PC-3 (cell line): ENCODE measurements at regions not wholly inside any gene's neighbourhood (a gene's known extent, or its start where the extent isn't known, plus 50 kb on each side); places are given as distances from the start of the nearest gene placed in this dataset.

Source experiments
- ATAC-seq: fragments of 200-7000 bp; cut with Tn5 transposase; 2 replicates; pipeline ENCODE4 v1.9.1; 2020; ENCODE audit warnings: mild to moderate bottlenecking, moderate library complexity
- BruUV-seq: library from RNA; stranded (reverse); fragments of 400-500 nt; replicated peaks from 2 replicates; lab custom pipeline; 2021; lab: Mats Ljungman, UMichigan
- CTCF ChIA-PET: fragments of 300-600 bp; sonication (Branson Sonifier 250); formaldehyde crosslinking; loops from one replicate; lab custom pipeline; 2022; ENCODE audit warnings: antibody characterized with exemption; lab: Charles Lee
- POLR2A ChIA-PET: fragments of 300-600 bp; sonication (Branson Sonifier 250); formaldehyde crosslinking; loops from one replicate; lab custom pipeline; 2022; ENCODE audit warnings: antibody characterized with exemption; ENCODE audit not compliant: unreplicated experiment; lab: Charles Lee
- DNase-seq: peaks from one replicate; pipeline ENCODE4 v3.0.0-alpha.2; 2015
- H2AFZ ChIP-seq: fragments of 300-600 bp; sonication (generic); 2 replicates; pipeline ENCODE4 v1.6.0; 2016; ENCODE audit warnings: antibody characterized with exemption, low read length
- H3F3A ChIP-seq: fragments of 300-600 bp; sonication (generic); one replicate; pipeline ENCODE4 v1.6.0; 2017; ENCODE audit warnings: antibody characterized with exemption, low read length, control low read depth, mild to moderate bottlenecking; ENCODE audit not compliant: unreplicated experiment
- H3K27ac ChIP-seq: fragments of 300-600 bp; sonication (generic); 2 replicates; pipeline ENCODE4 v1.5.1; 2016; ENCODE audit warnings: mild to moderate bottlenecking, low read length
- H3K27me3 ChIP-seq: fragments of 300-600 bp; sonication (generic); 2 replicates; pipeline ENCODE4 v1.6.1; 2016; ENCODE audit warnings: low read length, mixed read lengths
- H3K36me3 ChIP-seq: fragments of 300-600 bp; sonication (generic); 2 replicates; pipeline ENCODE4 v1.6.1; 2016; ENCODE audit warnings: low read depth, mixed run types, low read length, mixed read lengths
- H3K4me1 ChIP-seq: fragments of 300-600 bp; sonication (generic); 2 replicates; pipeline ENCODE4 v1.5.1; 2016; ENCODE audit warnings: low read length; ENCODE audit not compliant: insufficient read depth
- H3K4me2 ChIP-seq: fragments of 300-600 bp; sonication (generic); 2 replicates; pipeline ENCODE4 v1.6.0; 2016; ENCODE audit warnings: low read length
- H3K4me3 ChIP-seq: fragments of 300-600 bp; sonication (generic); 2 replicates; pipeline ENCODE4 v1.5.1; 2016; ENCODE audit warnings: mild to moderate bottlenecking, low read length, mixed read lengths
- H3K79me2 ChIP-seq: fragments of 300-600 bp; sonication (generic); 2 replicates; pipeline ENCODE4 v1.6.1; 2017; ENCODE audit warnings: low read length, mixed read lengths
- H3K9ac ChIP-seq: fragments of 300-600 bp; sonication (generic); 2 replicates; pipeline ENCODE4 v1.6.0; 2016; ENCODE audit warnings: mild to moderate bottlenecking, low read length
- H3K9me2 ChIP-seq: fragments of 300-600 bp; sonication (generic); replicated peaks from 2 replicates; pipeline ENCODE4 v1.6.1; 2016; ENCODE audit warnings: mixed run types, low read length, mixed read lengths
- H3K9me3 ChIP-seq: fragments of 300-600 bp; sonication (generic); 2 replicates; pipeline ENCODE4 v1.6.1; 2016; ENCODE audit warnings: low read length, mixed read lengths
- H4K20me1 ChIP-seq: fragments of 300-600 bp; sonication (generic); 2 replicates; pipeline ENCODE4 v1.6.1; 2016; ENCODE audit warnings: low read length, mixed read lengths
- CTCF ChIP-seq: fragments of 300-600 bp; sonication (generic); conservative IDR thresholded peaks from 2 replicates; pipeline ENCODE4 v1.5.1; 2017; ENCODE audit warnings: antibody characterized with exemption, low read depth, mild to moderate bottlenecking, low read length
- EZH2 ChIP-seq: fragments of 300-600 bp; sonication (generic); IDR thresholded peaks from one replicate; pipeline ENCODE4 v1.6.1; 2017; ENCODE audit warnings: antibody characterized with exemption, mild to moderate bottlenecking, low read length; ENCODE audit not compliant: unreplicated experiment
- EZH2phosphoT487 ChIP-seq: fragments of 300-600 bp; sonication (generic); IDR thresholded peaks from 2 replicates; pipeline ENCODE4 v1.6.1; 2018; ENCODE audit warnings: mild to moderate bottlenecking, antibody characterized with exemption, low read length, borderline replicate concordance
- intact Hi-C: fragments of 100-400 bp; cut with micrococcal nuclease; formaldehyde crosslinking; loops from 2 replicates; pipeline ENCODE4 v1.9.0; 2023

GRCh38 chr2:234286118-234286598, 210.7 kb downstream of the ARL4C start:
- Histone ChIP-seq H3K4me3 (no peak overlapping the region), H3K9me2 (no peaks in the 10 kb centered on the region), H2AFZ (no peak overlapping the region), H3F3A (no peaks in the 10 kb centered on the region), H3K9ac (no peak overlapping the region), H3K36me3 (no peaks in the 10 kb centered on the region), H3K27me3 (no peaks in the 10 kb centered on the region), H3K79me2 (no peaks in the 10 kb centered on the region), H3K9me3 (no peaks in the 10 kb centered on the region), H4K20me1 (no peaks in the 10 kb centered on the region), H3K4me1 (peaks cover 12% of the 10 kb centered on the region; the same call in 1 of the 2 replicates), H3K4me2 (no peak overlapping the region), H3K27ac (no peak overlapping the region)
- POLR2A ChIA-PET = no interaction called here
- CTCF ChIA-PET = no interaction called here
- no peak for TF ChIP-seq EZH2phosphoT487
- no peak for TF ChIP-seq EZH2
- TF ChIP-seq CTCF = no peak
- ATAC-seq = no peak
- no peak for DNase-seq
- BruUV-seq = no TSS peak
- intact Hi-C loops = no loop called here

- H3K36me3 ChIP-seq = no peaks in the 10 kb centered on the region
- peaks cover 12% of the 10 kb centered on the region; the same call in 1 of the 2 replicates for H3K4me1 ChIP-seq
- no peak overlapping the region for H2AFZ ChIP-seq
- intact Hi-C loops = no loop called here
- DNase-seq (no peak), ATAC-seq (no peak)
- no peaks in the 10 kb centered on the region for H3K9me3 ChIP-seq
- H3K4me3 ChIP-seq = no peak overlapping the region
- H3K79me2 ChIP-seq = no peaks in the 10 kb centered on the region
- TF ChIP-seq EZH2 = no peak
- TF ChIP-seq EZH2phosphoT487 = no peak
- no peak for TF ChIP-seq CTCF
- no peaks in the 10 kb centered on the region for H3K27me3 ChIP-seq
- no peaks in the 10 kb centered on the region for H3F3A ChIP-seq
- POLR2A ChIA-PET = no interaction called here
- H3K9ac ChIP-seq = no peak overlapping the region
- H3K27ac ChIP-seq = no peak overlapping the region
- no peaks in the 10 kb centered on the region for H4K20me1 ChIP-seq
- no peaks in the 10 kb centered on the region for H3K9me2 ChIP-seq
- H3K4me2 ChIP-seq = no peak overlapping the region
- CTCF ChIA-PET = no interaction called here
- no TSS peak for BruUV-seq
These were observed 211.3 kb downstream of the ARL4C start for GRCh38 chr2:234285541-234285940.

GRCh38 chr2:234279637-234280036, 217.2 kb downstream of the ARL4C start:
- no peaks in the 10 kb centered on the region for H4K20me1 ChIP-seq
- no peak for DNase-seq
- intact Hi-C loops = no loop called here
- no peak for ATAC-seq
- H3K79me2 ChIP-seq = no peaks in the 10 kb centered on the region
- BruUV-seq = no TSS peak
- CTCF ChIA-PET = no interaction called here
- no peaks in the 10 kb centered on the region for H3K9me2 ChIP-seq
- no peak overlapping the region for H3K4me2 ChIP-seq
- H3K9ac ChIP-seq = no peak overlapping the region
- no peak overlapping the region for H3K27ac ChIP-seq
- H3K4me3 ChIP-seq = no peak overlapping the region
- H2AFZ ChIP-seq = no peak overlapping the region
- no peaks in the 10 kb centered on the region for H3K9me3 ChIP-seq
- no peaks in the 10 kb centered on the region for H3K36me3 ChIP-seq
- TF ChIP-seq EZH2phosphoT487 (no peak), CTCF (no peak), EZH2 (no peak)
- H3F3A ChIP-seq = no peaks in the 10 kb centered on the region
- no peaks in the 10 kb centered on the region for H3K4me1 ChIP-seq
- POLR2A ChIA-PET = no interaction called here
- H3K27me3 ChIP-seq = no peaks in the 10 kb centered on the region
